ENCODE measurements at regions not wholly inside any gene's neighbourhood (a gene's known extent, or its start where the extent isn't known, plus 50 kb on each side); places are given as distances from the start of the nearest gene placed in this dataset.
"Not testable (repeated sequence)": the region's sequence is repeated elsewhere in the genome, so short reads cannot be mapped to it uniquely, and the experiment has no call there.

DNA sequence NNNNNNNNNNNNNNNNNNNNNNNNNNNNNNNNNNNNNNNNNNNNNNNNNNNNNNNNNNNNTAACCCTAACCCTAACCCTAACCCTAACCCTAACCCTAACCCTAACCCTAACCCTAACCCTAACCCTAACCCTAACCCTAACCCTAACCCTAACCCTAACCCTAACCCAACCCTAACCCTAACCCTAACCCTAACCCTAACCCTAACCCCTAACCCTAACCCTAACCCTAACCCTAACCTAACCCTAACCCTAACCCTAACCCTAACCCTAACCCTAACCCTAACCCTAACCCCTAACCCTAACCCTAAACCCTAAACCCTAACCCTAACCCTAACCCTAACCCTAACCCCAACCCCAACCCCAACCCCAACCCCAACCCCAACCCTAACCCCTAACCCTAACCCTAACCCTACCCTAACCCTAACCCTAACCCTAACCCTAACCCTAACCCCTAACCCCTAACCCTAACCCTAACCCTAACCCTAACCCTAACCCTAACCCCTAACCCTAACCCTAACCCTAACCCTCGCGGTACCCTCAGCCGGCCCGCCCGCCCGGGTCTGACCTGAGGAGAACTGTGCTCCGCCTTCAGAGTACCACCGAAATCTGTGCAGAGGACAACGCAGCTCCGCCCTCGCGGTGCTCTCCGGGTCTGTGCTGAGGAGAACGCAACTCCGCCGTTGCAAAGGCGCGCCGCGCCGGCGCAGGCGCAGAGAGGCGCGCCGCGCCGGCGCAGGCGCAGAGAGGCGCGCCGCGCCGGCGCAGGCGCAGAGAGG, 441.3 kb downstream of the OR4F29 start:
- DNase-seq (ENCODE audit: low spot score); in situ Hi-C loops (cut with MboI; ENCODE audit: low pct_unique_long_range_greater_than_20kb, low sequenced_read_pairs, unreplicated experiment): not testable (repeated sequence)

All from GM13977 (cell line).